ENCODE measurements at regions not wholly inside any gene's neighbourhood (a gene's known extent, or its start where the extent isn't known, plus 50 kb on each side); places are given as distances from the start of the nearest gene placed in this dataset.

GRCh38 chr6:74259981-74260380 is 564.0 kb downstream of the CD109 start:
- TF ChIP-seq GATA3 (IDR thresholded peaks at IDR 0.05; ENCODE audit: low read depth, low read length) = no peak
- TF ChIP-seq GATA2 (IDR thresholded peaks at IDR 0.05; ENCODE audit: low read depth, low read length) = no peak

All from SH-SY5Y (cell line).